Spleen (tissue), 11 donors: ENCODE measurements at regions not wholly inside any gene's neighbourhood (a gene's known extent, or its start where the extent isn't known, plus 50 kb on each side); places are given as distances from the start of the nearest gene placed in this dataset.

ENCODE experiments used
- DNase-seq: peaks from one replicate; pipeline ENCODE4 v3.0.0-alpha.2; 2020
- H3K27ac ChIP-seq, 8 donors: fragments of 200-600 bp; sonication (generic) in 7 of 8; 1 replicate in 4 of 8; 2 replicates in 4 of 8; pipeline versions ENCODE4 v1.5.0 to v1.8.0; 2016 to 2021; ENCODE audit warnings: inconsistent platforms in 4 of 8, mild to moderate bottlenecking in 4 of 8, moderate library complexity in 1 of 8
- H3K27me3 ChIP-seq, 7 donors: fragments of 200-600 bp; sonication (generic) in 6 of 7; replicated peaks in 1 of 7; 1 replicate in 4 of 7; 2 replicates in 3 of 7; pipeline versions ENCODE4 v1.5.0 to v1.8.0; 2016 to 2021; ENCODE audit warnings: inconsistent platforms in 3 of 7, mild to moderate bottlenecking in 1 of 7
- H3K36me3 ChIP-seq, 6 donors: fragments of 200-600 bp; sonication (generic) in 5 of 6; 1 replicate in 4 of 6; 2 replicates in 2 of 6; pipeline versions ENCODE4 v1.5.0 to v1.8.0; 2016 to 2021; ENCODE audit warnings: inconsistent platforms in 2 of 6
- H3K4me1 ChIP-seq, 6 donors: fragments of 200-600 bp; sonication (generic) in 5 of 6; 1 replicate in 3 of 6; 2 replicates in 3 of 6; pipeline versions ENCODE4 v1.5.0 to v1.8.0; 2016 to 2021; ENCODE audit warnings: inconsistent platforms in 3 of 6
- H3K4me3 ChIP-seq, 8 donors: fragments of 200-600 bp; sonication (generic) in 7 of 8; 1 replicate in 4 of 8; 2 replicates in 4 of 8; pipeline versions ENCODE4 v1.5.0 to v1.8.0; 2016 to 2021; ENCODE audit warnings: inconsistent platforms in 4 of 8, mild to moderate bottlenecking in 4 of 8, moderate library complexity in 2 of 8
- H3K9me3 ChIP-seq, 8 donors: fragments of 200-600 bp; sonication (generic) in 7 of 8; 1 replicate in 4 of 8; 2 replicates in 4 of 8; pipeline versions ENCODE4 v1.5.0 to v1.8.0; 2016 to 2021; ENCODE audit warnings: inconsistent platforms in 4 of 8
- POLR2A ChIP-seq, 3 donors: fragments of 450-650 bp; IDR thresholded peaks; one replicate each; pipeline ENCODE4 v1.5.1; 2017; ENCODE audit warnings: antibody characterized with exemption in 3 of 3, mild to moderate bottlenecking in 1 of 3
- POLR2AphosphoS5 ChIP-seq, 3 donors: sonication (generic); formaldehyde crosslinking; IDR thresholded peaks; one replicate each; pipeline ENCODE4 v1.5.1; 2017; ENCODE audit warnings: antibody characterized with exemption in 3 of 3
- WGBS, 5 donors: extraction: QIAGEN DNeasy Blood & Tissue Kit in 3 of 5; methylation state at CpG; one replicate each; pipeline versions ENCODE4 v1.1.5 to v1.1.7; 2013 to 2018; 5-methylcytosine and 5-hydroxymethylcytosine counted together
- intact Hi-C: fragments of 100-400 bp; cut with DNase I; formaldehyde crosslinking; loops from one replicate; pipeline ENCODE4 v1.15.0; 2023; ENCODE audit warnings: low total_unique reads
- TF ChIP-seq, protein P1 (sequence below), 11 experiments: fragments of 200-600 bp in 7 of 11; fragments of 450-650 bp in 4 of 11; sonication (generic) in 4 of 11; IDR thresholded peaks in 8 of 11; conservative IDR thresholded peaks in 3 of 11; 1 replicate in 7 of 11; 2 replicates in 4 of 11; pipeline versions ENCODE4 v1.4.0 to v1.8.0; 2016 to 2021; ENCODE audit warnings: antibody characterized with exemption in 11 of 11, inconsistent platforms in 4 of 11, mild to moderate bottlenecking in 1 of 11
- donor health status: healthy with polysubstance abuse.
- donor health status: DM: no; HTN: no; CAD: no; lungs with moderate emphysema.
- donor health status: DM: no; HTN: no; CAD: no.
- donor health status: Bipolar disorder and iron deficiency.
- donor health status: healthy.
- donor health status: DM: no; HTN: no; CAD: no.
- donor health status: DM: yes; HTN: yes; CAD: no.

DNA sequence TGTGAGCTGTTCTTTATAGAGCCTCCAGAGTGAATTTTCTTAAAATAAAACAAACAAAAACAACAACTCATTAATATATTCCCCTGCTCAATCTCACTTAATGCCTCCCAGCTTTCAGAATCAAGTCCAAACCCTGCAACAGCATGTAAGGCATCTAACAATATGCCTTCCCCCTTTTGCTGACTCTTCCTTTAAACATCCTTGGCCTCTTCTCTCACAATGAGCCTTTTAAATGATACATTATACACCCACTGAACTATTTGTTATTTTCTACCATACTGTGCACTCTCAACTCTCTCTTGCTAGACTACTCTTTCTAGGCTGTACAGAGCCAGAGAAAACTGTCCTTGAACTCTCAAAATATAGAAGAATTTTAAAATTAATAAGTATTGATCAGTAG is 115.2 kb upstream of the SNX7 start:
- no peaks in the 10 kb centered on the region for H3K27me3 ChIP-seq
- TF ChIP-seq POLR2A (IDR thresholded peaks at IDR 0.05) (no peak), POLR2AphosphoS5 (IDR thresholded peaks at IDR 0.05) (no peak)
- TF ChIP-seq, protein P1, sequence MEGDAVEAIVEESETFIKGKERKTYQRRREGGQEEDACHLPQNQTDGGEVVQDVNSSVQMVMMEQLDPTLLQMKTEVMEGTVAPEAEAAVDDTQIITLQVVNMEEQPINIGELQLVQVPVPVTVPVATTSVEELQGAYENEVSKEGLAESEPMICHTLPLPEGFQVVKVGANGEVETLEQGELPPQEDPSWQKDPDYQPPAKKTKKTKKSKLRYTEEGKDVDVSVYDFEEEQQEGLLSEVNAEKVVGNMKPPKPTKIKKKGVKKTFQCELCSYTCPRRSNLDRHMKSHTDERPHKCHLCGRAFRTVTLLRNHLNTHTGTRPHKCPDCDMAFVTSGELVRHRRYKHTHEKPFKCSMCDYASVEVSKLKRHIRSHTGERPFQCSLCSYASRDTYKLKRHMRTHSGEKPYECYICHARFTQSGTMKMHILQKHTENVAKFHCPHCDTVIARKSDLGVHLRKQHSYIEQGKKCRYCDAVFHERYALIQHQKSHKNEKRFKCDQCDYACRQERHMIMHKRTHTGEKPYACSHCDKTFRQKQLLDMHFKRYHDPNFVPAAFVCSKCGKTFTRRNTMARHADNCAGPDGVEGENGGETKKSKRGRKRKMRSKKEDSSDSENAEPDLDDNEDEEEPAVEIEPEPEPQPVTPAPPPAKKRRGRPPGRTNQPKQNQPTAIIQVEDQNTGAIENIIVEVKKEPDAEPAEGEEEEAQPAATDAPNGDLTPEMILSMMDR (IDR thresholded peaks at IDR 0.05 in 8 of 11, conservative IDR thresholded peaks at IDR 0.05 in 3 of 11) = no peak
- no peaks in the 10 kb centered on the region for H3K36me3 ChIP-seq
- no peak for DNase-seq
- H3K4me1 ChIP-seq = no peaks in the 10 kb centered on the region
- H3K9me3 ChIP-seq = peaks cover 0 to 2% (median 0%) of the 10 kb centered on the region in 8 donors
- no peak overlapping the region for H3K4me3 ChIP-seq
- intact Hi-C loops = no loop called here
- no peak overlapping the region for H3K27ac ChIP-seq

GRCh38 chr1:98538106-98538505 is 123.4 kb upstream of the SNX7 start:
- TF ChIP-seq POLR2AphosphoS5 (IDR thresholded peaks at IDR 0.05) (no peak), POLR2A (IDR thresholded peaks at IDR 0.05) (no peak)
- TF ChIP-seq, protein P1 (IDR thresholded peaks at IDR 0.05 in 8 of 11, conservative IDR thresholded peaks at IDR 0.05 in 3 of 11) = no peak
- 60 to 83% (median 68%) methylated on average over 3 of the region's 3 CpGs for WGBS, 5 donors
- H3K27ac ChIP-seq = no peak overlapping the region
- H3K4me3 ChIP-seq = no peak overlapping the region
- H3K36me3 ChIP-seq = no peaks in the 10 kb centered on the region
- DNase-seq = no peak
- intact Hi-C loops = no loop called here
- no peaks in the 10 kb centered on the region for H3K27me3 ChIP-seq
- peaks cover 0 to 3% (median 0%) of the 10 kb centered on the region in 8 donors for H3K9me3 ChIP-seq
- no peaks in the 10 kb centered on the region for H3K4me1 ChIP-seq

DNA sequence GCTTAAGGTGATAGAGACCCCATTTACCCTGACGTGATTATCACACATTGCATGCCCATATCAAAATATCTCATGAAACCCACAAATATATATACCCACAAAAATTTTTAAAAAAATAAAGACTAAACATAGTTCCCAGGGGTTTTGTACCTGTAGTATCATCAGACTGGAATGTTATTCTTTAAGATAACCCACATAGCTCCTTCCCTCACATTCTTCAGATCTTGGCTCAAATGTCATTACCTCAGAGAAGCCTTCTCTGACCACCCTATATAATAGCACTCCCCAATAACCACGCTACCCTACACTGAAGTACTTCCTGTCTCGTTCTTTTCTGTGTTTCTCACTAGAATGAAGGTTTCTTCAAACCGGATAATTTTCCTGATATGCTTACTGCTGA is 138.3 kb upstream of the SNX7 start:
- WGBS, 5 donors = 60 to 84% (median 78%) methylated on average over 4 of the region's 4 CpGs
- Histone ChIP-seq H3K27me3 (no peaks in the 10 kb centered on the region), H3K27ac (no peak overlapping the region), H3K4me3 (no peak overlapping the region), H3K9me3 (peaks cover 0 to 34% (median 20%) of the 10 kb centered on the region in 8 donors), H3K4me1 (no peaks in the 10 kb centered on the region), H3K36me3 (no peaks in the 10 kb centered on the region)
- TF ChIP-seq, protein P1 (IDR thresholded peaks at IDR 0.05 in 8 of 11, conservative IDR thresholded peaks at IDR 0.05 in 3 of 11) = no peak
- TF ChIP-seq POLR2A (IDR thresholded peaks at IDR 0.05) = no peak
- no peak for TF ChIP-seq POLR2AphosphoS5 (IDR thresholded peaks at IDR 0.05)
- no peak for DNase-seq
- intact Hi-C loops = no loop called here

GRCh38 chr1:98516306-98516705 is 145.2 kb upstream of the SNX7 start:
- DNase-seq = no peak
- H3K27me3 ChIP-seq = no peaks in the 10 kb centered on the region
- WGBS, 5 donors = 62 to 81% (median 75%) methylated on average over 2 of the region's 2 CpGs
- intact Hi-C loops = no loop called here
- TF ChIP-seq POLR2AphosphoS5 (IDR thresholded peaks at IDR 0.05) (no peak), POLR2A (IDR thresholded peaks at IDR 0.05) (no peak)
- TF ChIP-seq, protein P1 (IDR thresholded peaks at IDR 0.05 in 8 of 11, conservative IDR thresholded peaks at IDR 0.05 in 3 of 11) = no peak
- H3K4me3 ChIP-seq = no peak overlapping the region
- H3K4me1 ChIP-seq = no peaks in the 10 kb centered on the region
- peaks cover 0 to 4% (median 0%) of the 10 kb centered on the region in 8 donors for H3K9me3 ChIP-seq
- H3K36me3 ChIP-seq = no peaks in the 10 kb centered on the region
- no peak overlapping the region for H3K27ac ChIP-seq
